ENCODE measurements at regions not wholly inside any gene's neighbourhood (a gene's known extent, or its start where the extent isn't known, plus 50 kb on each side); places are given as distances from the start of the nearest gene placed in this dataset.

GRCh38 chr2:128770143-128771085 is 451.7 kb upstream of the HS6ST1 start:
- DNase-seq, result no peak

- no peak for DNase-seq
Measured at GRCh38 chr2:128771401-128771800, 452.7 kb upstream of the HS6ST1 start.

GRCh38 chr2:128772671-128773070 is 454.0 kb upstream of the HS6ST1 start:
- no peak for DNase-seq

GRCh38 chr2:128773641-128774319 is 455.1 kb upstream of the HS6ST1 start:
- no peak for DNase-seq

- no peak for DNase-seq
Measured at GRCh38 chr2:128774320-128775216, 455.9 kb upstream of the HS6ST1 start.

- DNase-seq, result no peak
Measured at GRCh38 chr2:128775217-128775913, 456.7 kb upstream of the HS6ST1 start.

- DNase-seq, result no peak
Measured at GRCh38 chr2:128775914-128776285, 457.2 kb upstream of the HS6ST1 start.

GRCh38 chr2:128776461-128777195 is 458.0 kb upstream of the HS6ST1 start:
- DNase-seq, result no peak

GRCh38 chr2:128777196-128778035 is 458.7 kb upstream of the HS6ST1 start:
- DNase-seq, result no peak

- no peak for DNase-seq
Measured at GRCh38 chr2:128778843-128779242, 460.2 kb upstream of the HS6ST1 start.

GRCh38 chr2:128779301-128780095 is 460.8 kb upstream of the HS6ST1 start:
- DNase-seq, result no peak

GRCh38 chr2:128780434-128781080 is 461.9 kb upstream of the HS6ST1 start:
- no peak for DNase-seq

GRCh38 chr2:128781166-128781565 is 462.5 kb upstream of the HS6ST1 start:
- DNase-seq, result no peak

- DNase-seq, result no peak
Measured at GRCh38 chr2:128781585-128782385, 463.1 kb upstream of the HS6ST1 start.

- DNase-seq, result no peak
Measured at GRCh38 chr2:128782411-128783192, 463.9 kb upstream of the HS6ST1 start.

- no peak for DNase-seq
Measured at GRCh38 chr2:128783193-128783671, 464.6 kb upstream of the HS6ST1 start.

- peak; percentile 3 for DNase-seq
Measured at GRCh38 chr2:128783896-128784295, 465.2 kb upstream of the HS6ST1 start.

All from NCI-H69 (cell line).